Cardiac fibroblast (primary cell): ENCODE measurements at regions not wholly inside any gene's neighbourhood (a gene's known extent, or its start where the extent isn't known, plus 50 kb on each side); places are given as distances from the start of the nearest gene placed in this dataset.
"Not testable (repeated sequence)": the region's sequence is repeated elsewhere in the genome, so short reads cannot be mapped to it uniquely, and the experiment has no call there.

Source experiments
- DNase-seq, 2 donors: peaks; one replicate each; pipeline versions ENCODE4 v3.0.0 to v3.0.0-alpha.2; 2010; ENCODE audit warnings: low read depth in 2 of 2
- H3K4me3 ChIP-seq, 2 donors: replicated peaks in 1 of 2; 1 replicate in 1 of 2; 2 replicates in 1 of 2; pipeline ENCODE4 v1.5.1; 2011; ENCODE audit warnings: low read depth in 2 of 2, low read length in 2 of 2, mild to moderate bottlenecking in 2 of 2, moderate library complexity in 1 of 2
- TF ChIP-seq, protein P1 (sequence below): IDR thresholded peaks from one replicate; pipeline ENCODE4 v1.5.1; 2011; ENCODE audit warnings: low read depth, mild to moderate bottlenecking, low read length, inconsistent platforms

DNA sequence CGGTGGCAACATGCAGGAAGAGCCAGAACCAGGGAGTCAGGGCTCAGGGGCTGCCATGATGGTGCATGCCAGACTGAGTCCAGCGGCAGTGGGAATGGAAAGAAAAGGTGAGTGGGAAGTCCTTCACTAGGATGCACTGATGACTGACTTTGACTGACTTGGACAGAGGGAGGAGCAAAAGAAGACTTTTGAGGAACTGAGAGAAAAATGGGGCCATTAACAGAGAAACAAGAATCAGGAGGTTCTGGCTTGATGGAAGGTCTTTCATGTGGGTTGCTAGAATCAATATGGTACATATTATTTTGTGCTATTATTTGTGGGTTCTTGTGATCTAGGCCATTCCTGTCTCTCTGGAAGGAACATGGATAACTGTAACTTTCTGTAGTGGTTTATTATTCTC, 454.6 kb upstream of the PROX1 start:
- H3K4me3 ChIP-seq: no peak overlapping the region
- no peak for DNase-seq
- TF ChIP-seq, protein P1, sequence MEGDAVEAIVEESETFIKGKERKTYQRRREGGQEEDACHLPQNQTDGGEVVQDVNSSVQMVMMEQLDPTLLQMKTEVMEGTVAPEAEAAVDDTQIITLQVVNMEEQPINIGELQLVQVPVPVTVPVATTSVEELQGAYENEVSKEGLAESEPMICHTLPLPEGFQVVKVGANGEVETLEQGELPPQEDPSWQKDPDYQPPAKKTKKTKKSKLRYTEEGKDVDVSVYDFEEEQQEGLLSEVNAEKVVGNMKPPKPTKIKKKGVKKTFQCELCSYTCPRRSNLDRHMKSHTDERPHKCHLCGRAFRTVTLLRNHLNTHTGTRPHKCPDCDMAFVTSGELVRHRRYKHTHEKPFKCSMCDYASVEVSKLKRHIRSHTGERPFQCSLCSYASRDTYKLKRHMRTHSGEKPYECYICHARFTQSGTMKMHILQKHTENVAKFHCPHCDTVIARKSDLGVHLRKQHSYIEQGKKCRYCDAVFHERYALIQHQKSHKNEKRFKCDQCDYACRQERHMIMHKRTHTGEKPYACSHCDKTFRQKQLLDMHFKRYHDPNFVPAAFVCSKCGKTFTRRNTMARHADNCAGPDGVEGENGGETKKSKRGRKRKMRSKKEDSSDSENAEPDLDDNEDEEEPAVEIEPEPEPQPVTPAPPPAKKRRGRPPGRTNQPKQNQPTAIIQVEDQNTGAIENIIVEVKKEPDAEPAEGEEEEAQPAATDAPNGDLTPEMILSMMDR: no peak

GRCh38 chr1:213535679-213536078, 452.1 kb upstream of the PROX1 start:
- H3K4me3 ChIP-seq: no peak overlapping the region
- DNase-seq: no peak
- TF ChIP-seq, protein P1: no peak

- H3K4me3 ChIP-seq: no peak overlapping the region
- TF ChIP-seq, protein P1: no peak
- no peak for DNase-seq
These were observed 449.5 kb upstream of the PROX1 start for GRCh38 chr1:213538251-213538650.

DNA sequence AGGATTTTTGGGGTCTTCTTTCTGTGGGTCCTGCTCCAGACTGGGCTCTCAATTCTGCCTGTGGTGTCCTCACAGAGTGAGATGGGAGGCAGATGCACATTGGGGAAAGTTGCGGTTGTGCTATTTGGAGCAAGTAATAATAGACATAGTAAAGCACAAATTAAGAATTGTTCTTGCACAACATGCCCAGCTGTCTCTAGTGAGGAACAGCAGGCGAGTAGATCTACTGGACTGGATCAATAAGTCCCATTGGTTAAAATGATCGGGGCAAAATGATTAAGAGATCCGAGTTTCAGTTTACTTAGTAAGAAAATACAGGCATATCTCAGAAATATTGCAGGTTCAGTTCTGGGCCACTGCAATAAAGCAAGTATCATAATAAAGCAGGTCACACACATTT, 448.3 kb upstream of the PROX1 start:
- H3K4me3 ChIP-seq: no peak overlapping the region
- DNase-seq: no peak
- TF ChIP-seq, protein P1: no peak

- DNase-seq: no peak
- no peak overlapping the region for H3K4me3 ChIP-seq
- TF ChIP-seq, protein P1: no peak
These were observed 446.1 kb upstream of the PROX1 start for GRCh38 chr1:213541641-213542040.

DNA sequence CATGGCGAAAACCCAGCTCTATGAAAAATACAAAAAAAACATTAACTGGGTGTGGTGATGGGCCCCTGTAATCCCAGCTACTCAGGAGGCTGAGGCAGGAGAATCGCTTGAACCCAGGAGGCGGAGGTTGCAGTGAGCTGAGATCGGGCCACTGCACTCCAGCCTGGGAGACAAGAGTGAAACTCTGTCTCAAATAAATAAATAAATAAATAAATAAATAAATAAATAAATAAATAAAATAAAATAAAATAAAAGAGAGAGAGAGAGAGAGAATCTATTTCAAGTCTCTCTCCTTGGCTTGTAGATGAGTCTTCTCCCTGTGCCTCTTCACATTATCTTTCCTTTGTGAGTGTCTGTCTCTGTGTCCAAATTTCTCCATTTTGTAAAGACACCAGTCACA, 442.6 kb upstream of the PROX1 start:
- DNase-seq, H3K4me3 ChIP-seq: not testable (repeated sequence)

- DNase-seq: no peak
- TF ChIP-seq, protein P1: no peak
- H3K4me3 ChIP-seq: no peak overlapping the region
These were observed 437.8 kb upstream of the PROX1 start for GRCh38 chr1:213549982-213550381.

DNA sequence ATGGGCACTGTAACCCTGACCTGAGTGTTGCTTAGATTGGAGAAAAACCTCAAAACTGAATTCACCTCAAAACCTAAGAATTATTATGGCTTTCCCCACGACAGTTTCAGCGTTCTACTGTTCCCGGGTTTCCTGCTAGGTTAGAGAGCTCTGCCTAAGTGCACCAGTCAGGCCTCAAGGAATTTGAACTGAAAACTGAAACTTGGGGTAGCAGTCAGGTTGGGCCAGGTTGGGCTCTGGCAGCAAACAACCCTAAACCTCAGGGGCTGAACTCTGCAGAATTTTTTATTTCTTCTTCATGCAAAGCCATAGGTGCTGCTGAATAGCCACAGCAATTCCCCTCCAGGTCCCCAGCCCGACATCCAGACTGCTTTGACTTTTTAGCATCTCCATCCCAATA, 437.0 kb upstream of the PROX1 start:
- no peak overlapping the region for H3K4me3 ChIP-seq
- TF ChIP-seq, protein P1: no peak
- DNase-seq: no peak
